Effector CD8-positive, alpha-beta T cell (primary cell): ENCODE measurements at regions not wholly inside any gene's neighbourhood (a gene's known extent, or its start where the extent isn't known, plus 50 kb on each side); places are given as distances from the start of the nearest gene placed in this dataset.

Source experiments
- DNase-seq: peaks from one replicate; lab custom pipeline; 2025; lab: John Stamatoyannopoulos, UW

GRCh38 chr20:62562831-62563230, 79.5 kb upstream of the SLCO4A1 start:
- DNase-seq = no peak

- DNase-seq = no peak
These were observed 78.7 kb upstream of the SLCO4A1 start for GRCh38 chr20:62563561-62563960.

- no peak for DNase-seq
These were observed 77.7 kb upstream of the SLCO4A1 start for GRCh38 chr20:62564456-62565245.

- no peak for DNase-seq
These were observed 76.0 kb upstream of the SLCO4A1 start for GRCh38 chr20:62566266-62566665.

- DNase-seq = no peak
These were observed 75.5 kb upstream of the SLCO4A1 start for GRCh38 chr20:62566771-62567170.

GRCh38 chr20:62567246-62568044, 74.9 kb upstream of the SLCO4A1 start:
- DNase-seq = no peak

- no peak for DNase-seq
These were observed 74.3 kb upstream of the SLCO4A1 start for GRCh38 chr20:62568045-62568389.

- DNase-seq = no peak
These were observed 72.7 kb upstream of the SLCO4A1 start for GRCh38 chr20:62569615-62570014.

GRCh38 chr20:62570403-62570802, 71.9 kb upstream of the SLCO4A1 start:
- DNase-seq = no peak

- no peak for DNase-seq
These were observed 71.2 kb upstream of the SLCO4A1 start for GRCh38 chr20:62570897-62571668.

GRCh38 chr20:62571669-62572344, 70.5 kb upstream of the SLCO4A1 start:
- DNase-seq = peak; percentile 8

GRCh38 chr20:62572980-62573379, 69.3 kb upstream of the SLCO4A1 start:
- no peak for DNase-seq

GRCh38 chr20:62573817-62574216, 68.5 kb upstream of the SLCO4A1 start:
- DNase-seq = no peak

- DNase-seq = no peak
These were observed 67.9 kb upstream of the SLCO4A1 start for GRCh38 chr20:62574230-62574993.

GRCh38 chr20:62575976-62576722, 66.2 kb upstream of the SLCO4A1 start:
- DNase-seq = no peak

- no peak for DNase-seq
These were observed 65.4 kb upstream of the SLCO4A1 start for GRCh38 chr20:62576815-62577489.

GRCh38 chr20:62577490-62577836, 64.8 kb upstream of the SLCO4A1 start:
- no peak for DNase-seq

GRCh38 chr20:62578294-62578897, 63.9 kb upstream of the SLCO4A1 start:
- no peak for DNase-seq

GRCh38 chr20:62580052-62580451, 62.3 kb upstream of the SLCO4A1 start:
- no peak for DNase-seq

GRCh38 chr20:62580733-62581132, 61.6 kb upstream of the SLCO4A1 start:
- no peak for DNase-seq
